ENCODE measurements at regions not wholly inside any gene's neighbourhood (a gene's known extent, or its start where the extent isn't known, plus 50 kb on each side); places are given as distances from the start of the nearest gene placed in this dataset.

DNA sequence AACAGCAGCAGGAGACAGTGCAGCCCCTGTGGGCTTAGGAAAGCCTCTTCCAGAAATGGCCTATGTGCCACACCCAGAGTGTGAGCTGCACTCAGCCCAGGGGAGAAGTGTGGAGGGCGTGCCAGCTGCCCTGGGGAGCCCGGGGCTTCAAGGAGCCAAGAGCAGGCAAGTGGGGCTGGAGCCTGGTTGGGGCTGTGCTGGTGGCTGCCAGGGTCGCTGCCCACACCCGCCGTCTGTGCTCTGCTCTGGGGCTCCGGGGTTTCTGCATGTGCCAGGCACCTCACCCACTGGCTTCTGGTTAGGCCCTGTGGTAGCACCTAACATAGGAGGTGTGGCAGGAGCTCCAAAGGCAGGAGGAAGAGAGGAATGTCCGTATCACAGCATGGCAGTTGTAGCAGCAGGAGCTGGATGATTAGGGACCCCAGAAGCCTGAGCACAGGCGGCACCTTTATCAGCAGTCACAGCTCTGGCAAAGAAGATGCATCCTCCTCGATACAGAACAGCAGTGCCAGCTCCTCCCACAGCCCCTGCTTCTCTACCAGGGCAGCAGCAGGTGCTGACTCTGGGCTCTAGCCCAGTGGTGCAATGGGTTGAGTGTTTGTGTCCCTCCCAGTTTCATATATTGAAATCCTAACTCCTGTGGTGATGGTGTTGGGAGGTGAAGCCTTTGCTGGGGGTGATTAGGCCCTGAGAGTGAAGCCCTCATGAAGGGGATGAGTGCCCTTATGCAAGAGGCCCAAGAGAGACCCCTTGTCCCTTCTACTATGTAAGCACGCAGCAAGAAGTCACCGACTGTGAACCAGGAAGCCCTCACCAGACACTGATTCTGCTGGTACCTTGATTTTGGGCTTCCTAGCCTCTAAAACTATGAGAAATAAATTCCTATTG, 70.0 kb upstream of the KLF13 start:
- Histone ChIP-seq H3K27me3 (replicated peaks; ENCODE audit: insufficient read depth, low read length) (no peaks in the 10 kb centered on the region), H3K4me3 (ENCODE audit: low read length) (peak overlapping the region; percentile 42), H3K9me3 (replicated peaks; ENCODE audit: insufficient read depth, low read length) (no peaks in the 10 kb centered on the region), H3K27ac (ENCODE audit: low read length) (peak overlapping the region; percentile 94), H3K9me2 (replicated peaks; ENCODE audit: insufficient read depth, low read length) (no peaks in the 10 kb centered on the region), H3K9ac (ENCODE audit: low read length) (peak overlapping the region; percentile 73), H3F3A (ENCODE audit: insufficient read depth, low read length) (peaks cover 33% of the 10 kb centered on the region), H3K79me2 (ENCODE audit: low read length) (no peaks in the 10 kb centered on the region), H3K36me3 (replicated peaks; ENCODE audit: insufficient read depth, low read length) (no peaks in the 10 kb centered on the region), H2AFZ (ENCODE audit: low read length) (no peak overlapping the region), H3K4me2 (ENCODE audit: low read depth, low read length) (peak overlapping the region; percentile 77), H3K4me1 (ENCODE audit: low read length) (peaks cover 47% of the 10 kb centered on the region), H4K20me1 (ENCODE audit: insufficient read depth, low read length) (no peaks in the 10 kb centered on the region)
- DNase-seq: peak; percentile 88
- no peak for TF ChIP-seq EZH2 (optimal IDR thresholded peaks at IDR 0.05; ENCODE audit: low read depth, low read length)
- TF ChIP-seq CTCF (IDR thresholded peaks at IDR 0.05; ENCODE audit: low read length): no peak
- no peak for TF ChIP-seq EZH2phosphoT487 (IDR thresholded peaks at IDR 0.05; ENCODE audit: low read length)

- peak overlapping the region; percentile 73; the same call in 1 of the 2 replicates for H3K9ac ChIP-seq (ENCODE audit: low read length)
- peaks cover 53% of the 10 kb centered on the region for H3K4me1 ChIP-seq (ENCODE audit: low read length)
- no peak overlapping the region for H3K4me3 ChIP-seq (ENCODE audit: low read length)
- H2AFZ ChIP-seq (ENCODE audit: low read length): no peak overlapping the region
- peak overlapping the region; percentile 77 for H3K4me2 ChIP-seq (ENCODE audit: low read depth, low read length)
- H3K27me3 ChIP-seq (replicated peaks; ENCODE audit: insufficient read depth, low read length): no peaks in the 10 kb centered on the region
- peak overlapping the region; percentile 94 for H3K27ac ChIP-seq (ENCODE audit: low read length)
- H3F3A ChIP-seq (ENCODE audit: insufficient read depth, low read length): peaks cover 33% of the 10 kb centered on the region
- H3K9me3 ChIP-seq (replicated peaks; ENCODE audit: insufficient read depth, low read length): no peaks in the 10 kb centered on the region
- peak; percentile 46 for DNase-seq
- H3K36me3 ChIP-seq (replicated peaks; ENCODE audit: insufficient read depth, low read length): no peaks in the 10 kb centered on the region
- no peaks in the 10 kb centered on the region for H3K79me2 ChIP-seq (ENCODE audit: low read length)
- TF ChIP-seq CTCF (IDR thresholded peaks at IDR 0.05; ENCODE audit: low read length) (no peak), EZH2 (optimal IDR thresholded peaks at IDR 0.05; ENCODE audit: low read depth, low read length) (no peak), EZH2phosphoT487 (IDR thresholded peaks at IDR 0.05; ENCODE audit: low read length) (no peak)
- H4K20me1 ChIP-seq (ENCODE audit: insufficient read depth, low read length): no peaks in the 10 kb centered on the region
- H3K9me2 ChIP-seq (replicated peaks; ENCODE audit: insufficient read depth, low read length): no peaks in the 10 kb centered on the region
These were observed 69.3 kb upstream of the KLF13 start for GRCh38 chr15:31257286-31257685.

- Histone ChIP-seq H3K27me3 (replicated peaks; ENCODE audit: insufficient read depth, low read length) (no peaks in the 10 kb centered on the region), H3K4me2 (ENCODE audit: low read depth, low read length) (no peak overlapping the region), H2AFZ (ENCODE audit: low read length) (no peak overlapping the region), H3K9ac (ENCODE audit: low read length) (no peak overlapping the region), H3K9me3 (replicated peaks; ENCODE audit: insufficient read depth, low read length) (no peaks in the 10 kb centered on the region), H3K27ac (ENCODE audit: low read length) (no peak overlapping the region), H3K9me2 (replicated peaks; ENCODE audit: insufficient read depth, low read length) (no peaks in the 10 kb centered on the region), H3K36me3 (replicated peaks; ENCODE audit: insufficient read depth, low read length) (no peaks in the 10 kb centered on the region), H3F3A (ENCODE audit: insufficient read depth, low read length) (peaks cover 42% of the 10 kb centered on the region), H3K79me2 (ENCODE audit: low read length) (no peaks in the 10 kb centered on the region), H4K20me1 (ENCODE audit: insufficient read depth, low read length) (no peaks in the 10 kb centered on the region), H3K4me1 (ENCODE audit: low read length) (peaks cover 63% of the 10 kb centered on the region), H3K4me3 (ENCODE audit: low read length) (no peak overlapping the region)
- DNase-seq: no peak
- no peak for TF ChIP-seq CTCF (IDR thresholded peaks at IDR 0.05; ENCODE audit: low read length)
- no peak for TF ChIP-seq EZH2 (optimal IDR thresholded peaks at IDR 0.05; ENCODE audit: low read depth, low read length)
- no peak for TF ChIP-seq EZH2phosphoT487 (IDR thresholded peaks at IDR 0.05; ENCODE audit: low read length)
These were observed 68.4 kb upstream of the KLF13 start for GRCh38 chr15:31258260-31258659.

All from MM.1S (cell line).